PFSK-1 (cell line): ENCODE measurements at regions not wholly inside any gene's neighbourhood (a gene's known extent, or its start where the extent isn't known, plus 50 kb on each side); places are given as distances from the start of the nearest gene placed in this dataset.
A peak's percentile ranks its signal among the peaks of the same experiment; 100 is the strongest.

Experiments
- FOXP2 ChIP-seq: optimal IDR thresholded peaks from 2 replicates; pipeline ENCODE3; 2011; ENCODE audit warnings: borderline replicate concordance, control low read depth, inconsistent platforms; ENCODE audit not compliant: insufficient read depth; ENCODE audit errors: extremely low read length, extremely low read depth
- POLR2AphosphoS5 ChIP-seq: IDR thresholded peaks from 2 replicates; pipeline ENCODE4 v1.6.1; 2012; ENCODE audit warnings: low read depth, mild to moderate bottlenecking, control low read depth, low read length, moderate library complexity
- REST ChIP-seq, 2 experiments: IDR thresholded peaks; 2 replicates each; pipeline versions ENCODE4 v1.6.1 to v1.8.0; 2011 to 2012; ENCODE audit warnings: low read depth in 2 of 2, low read length in 2 of 2, control low read depth in 1 of 2, inconsistent platforms in 1 of 2, mild to moderate bottlenecking in 1 of 2, moderate library complexity in 1 of 2; ENCODE audit not compliant: insufficient read depth in 1 of 2
- SIN3A ChIP-seq: IDR thresholded peaks from 2 replicates; pipeline ENCODE4 v1.6.1; 2012; ENCODE audit warnings: mild to moderate bottlenecking, low read length, moderate library complexity, borderline replicate concordance; ENCODE audit not compliant: insufficient read depth
- TAF1 ChIP-seq: IDR thresholded peaks from 2 replicates; pipeline ENCODE4 v1.6.1; 2012; ENCODE audit warnings: low read length, control low read depth, borderline replicate concordance; ENCODE audit not compliant: insufficient read depth

- TF ChIP-seq TAF1 (no peak), FOXP2 (no peak), POLR2AphosphoS5 (no peak), SIN3A (no peak), REST (IDR thresholded peaks at IDR 0.05; ENCODE audit: insufficient read depth in 1 of 2, low read depth in 2 of 2, low read length in 2 of 2) (no peak)
Measured at GRCh38 chr6:137696765-137697164, 170.3 kb upstream of the TNFAIP3 start.

GRCh38 chr6:137697267-137697938 is 169.7 kb upstream of the TNFAIP3 start:
- no peak for TF ChIP-seq SIN3A
- no peak for TF ChIP-seq TAF1
- no peak for TF ChIP-seq POLR2AphosphoS5
- peak; percentile 59 to 74 for TF ChIP-seq REST (IDR thresholded peaks at IDR 0.05; ENCODE audit: insufficient read depth in 1 of 2, low read depth in 2 of 2, low read length in 2 of 2)

GRCh38 chr6:137698636-137699030 is 168.4 kb upstream of the TNFAIP3 start:
- TF ChIP-seq FOXP2 (no peak), TAF1 (no peak), POLR2AphosphoS5 (no peak), SIN3A (no peak), REST (IDR thresholded peaks at IDR 0.05; ENCODE audit: insufficient read depth in 1 of 2, low read depth in 2 of 2, low read length in 2 of 2) (no peak)

- TF ChIP-seq TAF1: no peak
- no peak for TF ChIP-seq POLR2AphosphoS5
- TF ChIP-seq REST (IDR thresholded peaks at IDR 0.05; ENCODE audit: insufficient read depth in 1 of 2, low read depth in 2 of 2, low read length in 2 of 2): no peak
- TF ChIP-seq SIN3A: no peak
Measured at GRCh38 chr6:137699031-137699683, 167.9 kb upstream of the TNFAIP3 start.

GRCh38 chr6:137700161-137700560 is 166.9 kb upstream of the TNFAIP3 start:
- TF ChIP-seq REST (IDR thresholded peaks at IDR 0.05; ENCODE audit: insufficient read depth in 1 of 2, low read depth in 2 of 2, low read length in 2 of 2) (no peak), FOXP2 (no peak), POLR2AphosphoS5 (no peak), SIN3A (no peak), TAF1 (no peak)
